Right hindlimb (tissue), 1 donor: ENCODE measurements at regions not wholly inside any gene's neighbourhood (a gene's known extent, or its start where the extent isn't known, plus 50 kb on each side); places are given as distances from the start of the nearest gene placed in this dataset.

Source experiments
- DNase-seq: peaks from one replicate; pipeline ENCODE4 v3.0.0-alpha.2; 2018

GRCh38 chr22:48333323-48333763 is 1494.3 kb downstream of the BRD1 start:
- DNase-seq, result no peak

- no peak for DNase-seq
Observed at GRCh38 chr22:48332438-48333322, 1495.0 kb downstream of the BRD1 start.

- no peak for DNase-seq
Observed at GRCh38 chr22:48331691-48332220, 1495.9 kb downstream of the BRD1 start.

- DNase-seq, result no peak
Observed at GRCh38 chr22:48331266-48331665, 1496.4 kb downstream of the BRD1 start.

GRCh38 chr22:48327721-48328120 is 1500.0 kb downstream of the BRD1 start:
- DNase-seq, result no peak

- DNase-seq, result no peak
Observed at GRCh38 chr22:48323746-48324145, 1503.9 kb downstream of the BRD1 start.

GRCh38 chr22:48322907-48323306 is 1504.8 kb downstream of the BRD1 start:
- no peak for DNase-seq

GRCh38 chr22:48321986-48322545 is 1505.6 kb downstream of the BRD1 start:
- peak; percentile 4 for DNase-seq

- DNase-seq, result peak; percentile 55
Observed at GRCh38 chr22:48320683-48321451, 1506.8 kb downstream of the BRD1 start.

GRCh38 chr22:48320048-48320682 is 1507.5 kb downstream of the BRD1 start:
- DNase-seq, result peak; percentile 12

GRCh38 chr22:48319321-48320047 is 1508.2 kb downstream of the BRD1 start:
- peak; percentile 19 for DNase-seq

GRCh38 chr22:48318575-48319320 is 1508.9 kb downstream of the BRD1 start:
- DNase-seq, result peak; percentile 12

- DNase-seq, result no peak
Observed at GRCh38 chr22:48318173-48318572, 1509.5 kb downstream of the BRD1 start.

GRCh38 chr22:48316257-48317250 is 1511.1 kb downstream of the BRD1 start:
- DNase-seq, result peak; percentile 16

GRCh38 chr22:48315439-48316256 is 1512.0 kb downstream of the BRD1 start:
- DNase-seq, result peak; percentile 8

GRCh38 chr22:48314073-48314472 is 1513.6 kb downstream of the BRD1 start:
- DNase-seq, result no peak

GRCh38 chr22:48313175-48313830 is 1514.4 kb downstream of the BRD1 start:
- no peak for DNase-seq

- DNase-seq, result no peak
Observed at GRCh38 chr22:48310740-48311139, 1516.9 kb downstream of the BRD1 start.
